Lung (tissue), 11 donors: ENCODE measurements at regions not wholly inside any gene's neighbourhood (a gene's known extent, or its start where the extent isn't known, plus 50 kb on each side); places are given as distances from the start of the nearest gene placed in this dataset.

ENCODE experiments used
- ATAC-seq: fragments of 200-7000 bp; cut with Tn5 transposase; one replicate; pipeline ENCODE4 v1.9.1; 2020; ENCODE audit warnings: moderate number of reproducible peaks; ENCODE audit not compliant: insufficient read depth, low FRiP score
- DNase-seq, 3 donors: peaks; one replicate each; pipeline ENCODE4 v3.0.0-alpha.2; 2013 to 2017
- H3K27ac ChIP-seq, 2 donors: one replicate each; pipeline ENCODE4 v1.5.1; 2013; ENCODE audit warnings: mild to moderate bottlenecking in 2 of 2, moderate library complexity in 2 of 2, control low read depth in 1 of 2, inconsistent platforms in 1 of 2, low read depth in 1 of 2, low read length in 1 of 2
- H3K27me3 ChIP-seq, 3 donors: one replicate each; pipeline ENCODE4 v1.5.1; 2013; ENCODE audit warnings: low read length in 2 of 3; ENCODE audit not compliant: control insufficient read depth in 3 of 3, insufficient read depth in 3 of 3
- H3K36me3 ChIP-seq, 4 donors: one replicate each; pipeline ENCODE4 v1.5.1; 2013; ENCODE audit warnings: low read length in 4 of 4, mild to moderate bottlenecking in 1 of 4, moderate library complexity in 1 of 4; ENCODE audit not compliant: control insufficient read depth in 4 of 4, insufficient read depth in 4 of 4
- H3K4me1 ChIP-seq, 5 donors: one replicate each; pipeline ENCODE4 v1.5.1; 2013; ENCODE audit warnings: low read length in 5 of 5, mild to moderate bottlenecking in 2 of 5, moderate library complexity in 1 of 5; ENCODE audit not compliant: control insufficient read depth in 5 of 5, insufficient read depth in 5 of 5
- H3K4me3 ChIP-seq: one replicate; pipeline ENCODE4 v1.5.1; 2013; ENCODE audit warnings: mild to moderate bottlenecking, control low read depth, moderate library complexity
- H3K9ac ChIP-seq, 2 donors: one replicate each; pipeline ENCODE4 v1.5.1; 2013; ENCODE audit warnings: low read length in 2 of 2, control low read depth in 1 of 2; ENCODE audit not compliant: insufficient read depth in 1 of 2
- H3K9me3 ChIP-seq, 4 donors: one replicate each; pipeline ENCODE4 v1.5.1; 2013; ENCODE audit warnings: low read length in 3 of 4, mild to moderate bottlenecking in 1 of 4, moderate library complexity in 1 of 4; ENCODE audit not compliant: control insufficient read depth in 4 of 4, insufficient read depth in 3 of 4
- WGBS, 2 donors: extraction: QIAGEN DNeasy Blood & Tissue Kit; methylation state at CpG; one replicate each; pipeline ENCODE4 v1.1.7; 2013; 5-methylcytosine and 5-hydroxymethylcytosine counted together
- TF ChIP-seq, protein P1 (sequence below): IDR thresholded peaks from 2 replicates; pipeline ENCODE4 v1.5.1; 2012; ENCODE audit warnings: mild to moderate bottlenecking; ENCODE audit errors: control extremely low read depth, extremely low read depth
- donor health status: control.
- donor health status: control.
- donor health status: Bipolar disorder and iron deficiency.
- donor health status: healthy.
- donor health status: DM: yes; HTN: yes; CAD: no.

GRCh38 chr6:167734662-167735083, 92.0 kb upstream of the AFDN start:
- TF ChIP-seq, protein P1, sequence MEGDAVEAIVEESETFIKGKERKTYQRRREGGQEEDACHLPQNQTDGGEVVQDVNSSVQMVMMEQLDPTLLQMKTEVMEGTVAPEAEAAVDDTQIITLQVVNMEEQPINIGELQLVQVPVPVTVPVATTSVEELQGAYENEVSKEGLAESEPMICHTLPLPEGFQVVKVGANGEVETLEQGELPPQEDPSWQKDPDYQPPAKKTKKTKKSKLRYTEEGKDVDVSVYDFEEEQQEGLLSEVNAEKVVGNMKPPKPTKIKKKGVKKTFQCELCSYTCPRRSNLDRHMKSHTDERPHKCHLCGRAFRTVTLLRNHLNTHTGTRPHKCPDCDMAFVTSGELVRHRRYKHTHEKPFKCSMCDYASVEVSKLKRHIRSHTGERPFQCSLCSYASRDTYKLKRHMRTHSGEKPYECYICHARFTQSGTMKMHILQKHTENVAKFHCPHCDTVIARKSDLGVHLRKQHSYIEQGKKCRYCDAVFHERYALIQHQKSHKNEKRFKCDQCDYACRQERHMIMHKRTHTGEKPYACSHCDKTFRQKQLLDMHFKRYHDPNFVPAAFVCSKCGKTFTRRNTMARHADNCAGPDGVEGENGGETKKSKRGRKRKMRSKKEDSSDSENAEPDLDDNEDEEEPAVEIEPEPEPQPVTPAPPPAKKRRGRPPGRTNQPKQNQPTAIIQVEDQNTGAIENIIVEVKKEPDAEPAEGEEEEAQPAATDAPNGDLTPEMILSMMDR, result no peak
- H3K4me1 ChIP-seq, result peaks cover 4 to 20% (median 11%) of the 10 kb centered on the region in 5 donors
- no peak for ATAC-seq
- peak in 2 of 3 donors; percentile 33 to 49 for DNase-seq
- H3K9me3 ChIP-seq, result no peaks in the 10 kb centered on the region
- no peaks in the 10 kb centered on the region for H3K36me3 ChIP-seq
- no peak overlapping the region for H3K9ac ChIP-seq
- H3K4me3 ChIP-seq, result no peak overlapping the region
- 86 to 96% methylated on average over 6 of the region's 6 CpGs for WGBS, 2 donors
- peaks cover 0 to 2% (median 0%) of the 10 kb centered on the region in 3 donors for H3K27me3 ChIP-seq
- H3K27ac ChIP-seq, result no peak overlapping the region

GRCh38 chr6:167735084-167735950, 91.4 kb upstream of the AFDN start:
- Histone ChIP-seq H3K27me3 (peaks cover 0 to 2% (median 0%) of the 10 kb centered on the region in 3 donors), H3K4me1 (peaks cover 4 to 20% (median 11%) of the 10 kb centered on the region in 5 donors), H3K9ac (no peak overlapping the region), H3K27ac (no peak overlapping the region), H3K36me3 (no peaks in the 10 kb centered on the region), H3K4me3 (no peak overlapping the region), H3K9me3 (no peaks in the 10 kb centered on the region)
- peak; percentile 44 to 67 (median 58) for DNase-seq
- TF ChIP-seq, protein P1, result no peak
- no peak for ATAC-seq
- 82 to 88% methylated on average over 24 to 30 of the region's 30 CpGs for WGBS, 2 donors

GRCh38 chr6:167735951-167736288, 90.8 kb upstream of the AFDN start:
- Histone ChIP-seq H3K27ac (no peak overlapping the region), H3K4me3 (no peak overlapping the region), H3K4me1 (peaks cover 4 to 20% (median 11%) of the 10 kb centered on the region in 5 donors), H3K9ac (no peak overlapping the region), H3K27me3 (peaks cover 0 to 2% (median 0%) of the 10 kb centered on the region in 3 donors), H3K36me3 (no peaks in the 10 kb centered on the region), H3K9me3 (no peaks in the 10 kb centered on the region)
- TF ChIP-seq, protein P1, result no peak
- DNase-seq, result no peak
- no peak for ATAC-seq
- WGBS, 2 donors, result 84 to 87% methylated on average over 6 of the region's 6 CpGs
